ENCODE measurements at regions not wholly inside any gene's neighbourhood (a gene's known extent, or its start where the extent isn't known, plus 50 kb on each side); places are given as distances from the start of the nearest gene placed in this dataset.

DNA sequence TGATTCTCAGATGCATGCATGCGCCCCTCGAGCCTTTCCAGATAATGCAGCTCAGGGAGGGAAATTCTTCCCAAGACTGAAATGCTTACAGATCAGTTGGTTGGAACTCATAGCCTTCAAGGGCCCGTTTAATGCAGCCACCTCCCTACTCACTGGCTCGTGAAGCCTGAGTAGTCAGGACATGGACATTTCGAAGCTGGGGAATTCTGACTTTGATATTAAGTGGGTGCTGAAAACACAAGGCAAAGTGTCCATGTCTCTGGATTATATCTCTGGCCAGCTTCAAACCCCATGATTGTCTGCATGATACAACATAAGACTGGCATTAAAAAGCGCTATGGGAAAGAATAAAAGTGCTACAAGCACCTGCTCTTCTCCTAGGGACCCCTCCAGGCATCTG lies 207.5 kb downstream of the HERPUD2 start:
- Histone ChIP-seq H3K36me3 (no peaks in the 10 kb centered on the region), H3K27me3 (ENCODE audit: insufficient read depth, low read depth, severe bottlenecking) (no peaks in the 10 kb centered on the region), H3K27ac (no peak overlapping the region), H3K9me3 (ENCODE audit: severe bottlenecking) (no peaks in the 10 kb centered on the region), H3K4me3 (ENCODE audit: low read depth, low read length) (no peak overlapping the region)
- no peak for DNase-seq
- TF ChIP-seq, protein P1, sequence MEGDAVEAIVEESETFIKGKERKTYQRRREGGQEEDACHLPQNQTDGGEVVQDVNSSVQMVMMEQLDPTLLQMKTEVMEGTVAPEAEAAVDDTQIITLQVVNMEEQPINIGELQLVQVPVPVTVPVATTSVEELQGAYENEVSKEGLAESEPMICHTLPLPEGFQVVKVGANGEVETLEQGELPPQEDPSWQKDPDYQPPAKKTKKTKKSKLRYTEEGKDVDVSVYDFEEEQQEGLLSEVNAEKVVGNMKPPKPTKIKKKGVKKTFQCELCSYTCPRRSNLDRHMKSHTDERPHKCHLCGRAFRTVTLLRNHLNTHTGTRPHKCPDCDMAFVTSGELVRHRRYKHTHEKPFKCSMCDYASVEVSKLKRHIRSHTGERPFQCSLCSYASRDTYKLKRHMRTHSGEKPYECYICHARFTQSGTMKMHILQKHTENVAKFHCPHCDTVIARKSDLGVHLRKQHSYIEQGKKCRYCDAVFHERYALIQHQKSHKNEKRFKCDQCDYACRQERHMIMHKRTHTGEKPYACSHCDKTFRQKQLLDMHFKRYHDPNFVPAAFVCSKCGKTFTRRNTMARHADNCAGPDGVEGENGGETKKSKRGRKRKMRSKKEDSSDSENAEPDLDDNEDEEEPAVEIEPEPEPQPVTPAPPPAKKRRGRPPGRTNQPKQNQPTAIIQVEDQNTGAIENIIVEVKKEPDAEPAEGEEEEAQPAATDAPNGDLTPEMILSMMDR (IDR thresholded peaks at IDR 0.05; ENCODE audit: low read depth, low read length), result no peak

- Histone ChIP-seq H3K36me3 (no peaks in the 10 kb centered on the region), H3K27me3 (ENCODE audit: insufficient read depth, low read depth, severe bottlenecking) (no peaks in the 10 kb centered on the region), H3K9me3 (ENCODE audit: severe bottlenecking) (no peaks in the 10 kb centered on the region), H3K4me3 (ENCODE audit: low read depth, low read length) (no peak overlapping the region), H3K27ac (no peak overlapping the region)
- DNase-seq, result no peak
- TF ChIP-seq, protein P1 (IDR thresholded peaks at IDR 0.05; ENCODE audit: low read depth, low read length), result no peak
Observed at GRCh38 chr7:35485436-35485835, 209.5 kb downstream of the HERPUD2 start.

DNA sequence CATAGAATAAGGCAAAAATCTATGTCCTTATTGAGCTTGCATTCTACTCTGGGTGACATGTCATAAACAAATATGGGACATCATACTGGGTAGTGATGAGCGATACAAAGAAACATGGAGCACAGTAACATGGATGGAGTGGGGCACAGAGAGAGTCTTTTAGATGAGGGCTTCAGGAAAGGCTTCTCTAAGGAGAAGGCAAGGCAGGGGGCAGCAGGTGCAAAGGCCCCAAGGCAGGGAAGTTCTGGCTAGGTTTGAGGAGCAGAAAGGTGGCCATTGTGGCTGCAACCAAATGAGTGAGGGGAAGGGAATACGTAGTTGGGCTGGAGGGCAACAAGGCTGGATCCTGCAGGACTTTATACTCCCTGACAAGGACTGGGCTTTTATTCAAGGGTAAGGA lies 211.4 kb downstream of the HERPUD2 start:
- no peak for DNase-seq
- TF ChIP-seq, protein P1 (IDR thresholded peaks at IDR 0.05; ENCODE audit: low read depth, low read length), result no peak

GRCh38 chr7:35482231-35482630 lies 212.7 kb downstream of the HERPUD2 start:
- H3K27ac ChIP-seq, result no peak overlapping the region
- no peaks in the 10 kb centered on the region for H3K36me3 ChIP-seq
- H3K9me3 ChIP-seq (ENCODE audit: severe bottlenecking), result peaks cover 14% of the 10 kb centered on the region
- H3K4me3 ChIP-seq (ENCODE audit: low read depth, low read length), result no peak overlapping the region
- H3K27me3 ChIP-seq (ENCODE audit: insufficient read depth, low read depth, severe bottlenecking), result no peaks in the 10 kb centered on the region
- TF ChIP-seq, protein P1 (IDR thresholded peaks at IDR 0.05; ENCODE audit: low read depth, low read length), result no peak
- DNase-seq, result no peak

More for the DNA sequence above, 211.4 kb downstream of the HERPUD2 start:
- peaks cover 2% of the 10 kb centered on the region for H3K9me3 ChIP-seq (ENCODE audit: severe bottlenecking)
- no peaks in the 10 kb centered on the region for H3K36me3 ChIP-seq
- no peaks in the 10 kb centered on the region for H3K27me3 ChIP-seq (ENCODE audit: insufficient read depth, low read depth, severe bottlenecking)
- H3K27ac ChIP-seq, result no peak overlapping the region
- H3K4me3 ChIP-seq (ENCODE audit: low read depth, low read length), result no peak overlapping the region

GRCh38 chr7:35480806-35481205 lies 214.1 kb downstream of the HERPUD2 start:
- DNase-seq, result no peak
- H3K27ac ChIP-seq, result no peak overlapping the region
- no peaks in the 10 kb centered on the region for H3K27me3 ChIP-seq (ENCODE audit: insufficient read depth, low read depth, severe bottlenecking)
- TF ChIP-seq, protein P1 (IDR thresholded peaks at IDR 0.05; ENCODE audit: low read depth, low read length), result no peak
- H3K36me3 ChIP-seq, result no peaks in the 10 kb centered on the region
- peaks cover 14% of the 10 kb centered on the region for H3K9me3 ChIP-seq (ENCODE audit: severe bottlenecking)
- H3K4me3 ChIP-seq (ENCODE audit: low read depth, low read length), result no peak overlapping the region

GRCh38 chr7:35477609-35478008 lies 217.3 kb downstream of the HERPUD2 start:
- Histone ChIP-seq H3K36me3 (no peaks in the 10 kb centered on the region), H3K27ac (no peak overlapping the region), H3K9me3 (ENCODE audit: severe bottlenecking) (peaks cover 14% of the 10 kb centered on the region), H3K27me3 (ENCODE audit: insufficient read depth, low read depth, severe bottlenecking) (no peaks in the 10 kb centered on the region), H3K4me3 (ENCODE audit: low read depth, low read length) (no peak overlapping the region)
- no peak for DNase-seq
- TF ChIP-seq, protein P1 (IDR thresholded peaks at IDR 0.05; ENCODE audit: low read depth, low read length), result no peak

Measured in WERI-Rb-1 (cell line).